OCI-LY1 (cell line): ENCODE measurements at regions not wholly inside any gene's neighbourhood (a gene's known extent, or its start where the extent isn't known, plus 50 kb on each side); places are given as distances from the start of the nearest gene placed in this dataset.

Source experiments
- H2AFZ ChIP-seq: fragments of 200-600 bp; sonication (generic), shearing (Covaris generic); 2 replicates; pipeline ENCODE4 v1.6.0; 2014; ENCODE audit warnings: antibody characterized with exemption, mild to moderate bottlenecking, low read length
- H3F3A ChIP-seq: fragments of 200-600 bp; sonication (generic), shearing (Covaris generic); 2 replicates; pipeline ENCODE4 v1.6.0; 2014; ENCODE audit warnings: mild to moderate bottlenecking, antibody characterized with exemption, low read length, moderate library complexity; ENCODE audit not compliant: insufficient read depth
- H3K27ac ChIP-seq: fragments of 200-600 bp; sonication (generic); 2 replicates; pipeline ENCODE4 v1.5.1; 2014; ENCODE audit warnings: low read length, mixed run types, mild to moderate bottlenecking, low read depth; ENCODE audit not compliant: poor library complexity, severe bottlenecking
- H3K27me3 ChIP-seq: fragments of 200-600 bp; sonication (generic); 2 replicates; pipeline ENCODE4 v1.6.0; 2014; ENCODE audit warnings: antibody characterized with exemption, mild to moderate bottlenecking, low read length, moderate library complexity; ENCODE audit not compliant: insufficient read depth
- H3K36me3 ChIP-seq: fragments of 200-600 bp; sonication (generic); 2 replicates; pipeline ENCODE4 v1.6.1; 2014; ENCODE audit warnings: mild to moderate bottlenecking, antibody characterized with exemption, low read length, moderate library complexity, mixed read lengths; ENCODE audit not compliant: insufficient read depth
- H3K4me1 ChIP-seq: fragments of 200-600 bp; sonication (generic); 2 replicates; pipeline ENCODE4 v1.5.1; 2014; ENCODE audit warnings: mild to moderate bottlenecking, low read length, moderate library complexity; ENCODE audit not compliant: insufficient read depth, severe bottlenecking
- H3K4me2 ChIP-seq: fragments of 200-600 bp; sonication (generic), shearing (Covaris generic); 2 replicates; pipeline ENCODE4 v1.6.1; 2014; ENCODE audit warnings: low read length
- H3K4me3 ChIP-seq: fragments of 200-600 bp; sonication (generic); 2 replicates; pipeline ENCODE4 v1.5.1; 2014; ENCODE audit warnings: low read length, low read depth, mild to moderate bottlenecking, mixed read lengths; ENCODE audit not compliant: poor library complexity, severe bottlenecking
- H3K79me2 ChIP-seq: fragments of 200-600 bp; shearing (Covaris generic); 2 replicates; pipeline ENCODE4 v1.6.1; 2016; ENCODE audit warnings: mixed run types, low read length, mixed read lengths; ENCODE audit not compliant: insufficient read depth
- H3K9ac ChIP-seq: fragments of 200-600 bp; sonication (generic), shearing (Covaris generic); 2 replicates; pipeline ENCODE4 v1.6.1; 2014; ENCODE audit warnings: mild to moderate bottlenecking, low read length, mixed read lengths
- H3K9me2 ChIP-seq: fragments of 200-600 bp; sonication (generic), shearing (Covaris generic); 2 replicates; pipeline ENCODE4 v1.6.1; 2014; ENCODE audit warnings: low read depth, mild to moderate bottlenecking, low read length, mixed read lengths
- H3K9me3 ChIP-seq: fragments of 200-600 bp; shearing (Covaris generic); 2 replicates; pipeline ENCODE4 v1.6.1; 2014; ENCODE audit warnings: low read length, mixed read lengths
- H4K20me1 ChIP-seq: fragments of 200-600 bp; sonication (generic), shearing (Covaris generic); 2 replicates; pipeline ENCODE4 v1.6.0; 2016; ENCODE audit warnings: mild to moderate bottlenecking, low read length; ENCODE audit not compliant: insufficient read depth
- CTCF ChIP-seq: fragments of 200-600 bp; sonication (generic), shearing (Covaris generic); IDR thresholded peaks from 2 replicates; pipeline ENCODE4 v1.5.1; 2017; ENCODE audit warnings: mild to moderate bottlenecking, antibody characterized with exemption, low read length, moderate library complexity, mixed read lengths
- EZH2 ChIP-seq: fragments of 200-600 bp; sonication (generic), shearing (Covaris generic); IDR thresholded peaks from 2 replicates; pipeline ENCODE4 v1.8.0; 2017; ENCODE audit warnings: borderline replicate concordance, mixed run types, mild to moderate bottlenecking, antibody characterized with exemption, low read length, moderate library complexity, mixed read lengths

GRCh38 chr2:173631127-173631460 is 276.4 kb downstream of the CDCA7 start:
- TF ChIP-seq EZH2, result no peak
- H3K9me3 ChIP-seq, result no peaks in the 10 kb centered on the region
- H3K36me3 ChIP-seq, result no peaks in the 10 kb centered on the region
- no peaks in the 10 kb centered on the region for H3K9me2 ChIP-seq
- H3K79me2 ChIP-seq, result no peaks in the 10 kb centered on the region
- H4K20me1 ChIP-seq, result no peaks in the 10 kb centered on the region
- no peaks in the 10 kb centered on the region for H3F3A ChIP-seq
- no peak overlapping the region for H3K27ac ChIP-seq
- H3K4me1 ChIP-seq, result no peaks in the 10 kb centered on the region
- no peak overlapping the region for H2AFZ ChIP-seq
- no peak overlapping the region for H3K4me3 ChIP-seq
- no peak overlapping the region for H3K4me2 ChIP-seq
- H3K27me3 ChIP-seq, result no peaks in the 10 kb centered on the region
- no peak overlapping the region for H3K9ac ChIP-seq

DNA sequence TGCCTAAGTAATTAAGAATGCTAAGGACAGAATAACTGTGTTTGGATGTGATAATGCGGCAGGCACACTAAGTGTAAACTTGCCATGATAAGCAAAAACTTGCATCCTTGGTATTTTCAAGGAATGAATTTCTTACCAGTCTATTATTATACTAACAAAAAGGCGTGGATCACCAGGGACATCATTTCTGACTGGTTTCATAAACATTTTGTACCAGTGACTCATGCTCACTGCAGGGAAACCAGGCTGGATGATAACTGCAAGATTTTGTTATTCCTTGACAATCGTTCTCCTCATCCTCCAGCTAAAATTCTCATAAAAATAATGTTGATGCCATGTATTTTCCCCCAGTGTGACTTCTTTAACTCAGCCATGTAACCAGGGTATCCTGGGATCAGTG is 289.5 kb downstream of the CDCA7 start:
- no peaks in the 10 kb centered on the region for H3K4me1 ChIP-seq
- TF ChIP-seq EZH2, result no peak
- TF ChIP-seq CTCF, result no peak

DNA sequence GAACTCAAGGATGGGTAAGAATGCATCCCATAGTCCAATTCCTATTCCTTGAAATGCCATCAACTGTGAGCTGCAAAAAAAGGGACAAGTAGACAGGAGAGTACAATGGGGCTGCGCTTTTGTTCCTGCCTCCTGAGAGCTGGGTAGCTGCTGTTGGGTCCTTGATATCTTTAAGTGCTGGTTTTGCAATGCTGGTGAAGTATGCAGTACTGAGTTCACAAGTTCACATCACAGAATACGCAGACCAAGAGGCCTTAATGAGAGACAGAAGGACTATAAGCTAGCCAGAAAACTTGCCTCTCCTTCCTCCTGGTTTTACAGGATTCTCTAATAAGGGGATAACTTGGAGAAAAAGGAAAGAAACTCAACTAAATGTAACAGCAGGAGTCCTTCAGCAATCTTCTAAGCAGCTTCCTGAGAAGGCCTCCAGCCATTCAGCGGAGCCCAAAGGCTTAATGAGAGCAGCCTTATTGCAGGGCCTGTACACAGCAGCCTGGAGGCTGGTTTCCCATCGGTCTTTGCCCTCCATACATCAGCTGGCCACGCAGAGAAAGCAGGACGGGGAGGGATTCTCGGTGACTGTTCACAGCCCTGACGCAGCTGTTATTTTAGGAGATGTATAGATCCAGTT is 293.1 kb downstream of the CDCA7 start:
- H2AFZ ChIP-seq, result no peak overlapping the region
- no peaks in the 10 kb centered on the region for H4K20me1 ChIP-seq
- H3K27me3 ChIP-seq, result no peaks in the 10 kb centered on the region; the same call in 1 of the 2 replicates
- no peak overlapping the region for H3K4me2 ChIP-seq
- no peak overlapping the region for H3K4me3 ChIP-seq
- no peaks in the 10 kb centered on the region for H3K79me2 ChIP-seq
- no peak overlapping the region for H3K27ac ChIP-seq
- no peaks in the 10 kb centered on the region for H3K36me3 ChIP-seq
- no peaks in the 10 kb centered on the region for H3K4me1 ChIP-seq
- H3K9me3 ChIP-seq, result no peaks in the 10 kb centered on the region
- no peak overlapping the region for H3K9ac ChIP-seq
- no peaks in the 10 kb centered on the region for H3F3A ChIP-seq
- TF ChIP-seq EZH2 (no peak), CTCF (no peak)
- no peaks in the 10 kb centered on the region for H3K9me2 ChIP-seq

More for the DNA sequence above, 289.5 kb downstream of the CDCA7 start:
- H3K9me2 ChIP-seq, result no peaks in the 10 kb centered on the region
- no peaks in the 10 kb centered on the region for H3K79me2 ChIP-seq
- no peak overlapping the region for H3K9ac ChIP-seq
- H3K4me2 ChIP-seq, result no peak overlapping the region
- H3K36me3 ChIP-seq, result no peaks in the 10 kb centered on the region
- no peaks in the 10 kb centered on the region for H3F3A ChIP-seq
- no peak overlapping the region for H2AFZ ChIP-seq
- H3K9me3 ChIP-seq, result no peaks in the 10 kb centered on the region
- no peaks in the 10 kb centered on the region for H3K27me3 ChIP-seq
- H3K4me3 ChIP-seq, result no peak overlapping the region
- H4K20me1 ChIP-seq, result no peaks in the 10 kb centered on the region
- no peak overlapping the region for H3K27ac ChIP-seq

DNA sequence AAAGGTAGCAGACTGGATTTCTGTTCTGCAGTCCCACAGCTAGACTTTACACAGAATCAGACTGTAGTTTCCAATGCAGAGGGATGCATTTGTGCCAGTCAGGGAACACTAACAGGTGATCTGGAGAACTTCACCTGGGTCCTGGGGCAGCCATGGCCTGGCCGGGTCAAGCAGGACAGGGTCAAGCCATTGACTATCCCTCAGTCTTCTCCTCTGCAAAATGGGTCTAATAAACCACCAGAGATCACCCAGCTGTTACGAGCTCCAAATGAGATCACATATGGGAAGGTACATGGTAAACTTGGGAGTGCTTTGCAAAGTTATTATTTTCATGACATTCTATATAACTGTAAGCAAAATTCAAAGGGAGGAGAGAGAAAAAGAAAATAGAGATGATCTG is 294.1 kb downstream of the CDCA7 start:
- Histone ChIP-seq H3K9me2 (no peaks in the 10 kb centered on the region), H3K4me3 (no peak overlapping the region), H3K9ac (no peak overlapping the region), H3K9me3 (no peaks in the 10 kb centered on the region), H3K27me3 (no peaks in the 10 kb centered on the region; the same call in 1 of the 2 replicates), H3K79me2 (no peaks in the 10 kb centered on the region), H3K4me1 (no peaks in the 10 kb centered on the region), H3F3A (no peaks in the 10 kb centered on the region), H2AFZ (no peak overlapping the region), H3K27ac (no peak overlapping the region), H3K36me3 (no peaks in the 10 kb centered on the region), H4K20me1 (no peaks in the 10 kb centered on the region), H3K4me2 (no peak overlapping the region)
- no peak for TF ChIP-seq EZH2
- TF ChIP-seq CTCF, result no peak
